BJ (cell line): ENCODE measurements at regions not wholly inside any gene's neighbourhood (a gene's known extent, or its start where the extent isn't known, plus 50 kb on each side); places are given as distances from the start of the nearest gene placed in this dataset.

Source experiments
- CTCF ChIA-PET: fragments of 350-600 bp; formaldehyde crosslinking; extraction: SDS; loops from one replicate; lab custom pipeline; 2021; ENCODE audit warnings: antibody characterized with exemption, inconsistent platforms; lab: Yijun Ruan, JAX
- POLR2A ChIA-PET: fragments of 300-600 bp; sonication (Branson Sonifier 250); formaldehyde crosslinking; extraction: SDS; loops from one replicate; lab custom pipeline; 2021; ENCODE audit warnings: antibody characterized with exemption; lab: Charles Lee
- DNase-seq: peaks from one replicate; pipeline ENCODE4 v3.0.0-alpha.2; 2011; ENCODE audit warnings: low read depth
- H3K27me3 ChIP-seq: 2 replicates; pipeline ENCODE4 v1.6.0; 2011; ENCODE audit warnings: low read length; ENCODE audit not compliant: control insufficient read depth, insufficient read depth
- H3K36me3 ChIP-seq: 2 replicates; pipeline ENCODE4 v1.5.1; 2011; ENCODE audit warnings: low read length; ENCODE audit not compliant: control insufficient read depth, insufficient read depth
- H3K4me3 ChIP-seq: 2 replicates; pipeline ENCODE4 v1.5.1; 2011; ENCODE audit warnings: low read depth, mild to moderate bottlenecking, control low read depth, low read length
- CTCF ChIP-seq: IDR thresholded peaks from 2 replicates; pipeline ENCODE4 v1.5.1; 2011; ENCODE audit warnings: low read depth, mild to moderate bottlenecking, control low read depth, inconsistent platforms, low read length, moderate library complexity; ENCODE audit not compliant: insufficient read depth

- TF ChIP-seq CTCF, result no peak
- no peak for DNase-seq
- H3K27me3 ChIP-seq, result peaks cover 2% of the 10 kb centered on the region
- ChIA-PET POLR2A (no interaction called here), CTCF (interaction anchor here (1.1 kb wide), 1 partner anchor 9 kb away, joined by 4 read pairs; no protein-coding TSS in a partner anchor)
- H3K4me3 ChIP-seq, result no peak overlapping the region
- H3K36me3 ChIP-seq, result no peaks in the 10 kb centered on the region
These were observed 51.9 kb upstream of the NEK6 start for GRCh38 chr9:124205686-124206352.

GRCh38 chr9:124206391-124206790, 51.4 kb upstream of the NEK6 start:
- CTCF ChIA-PET, result interaction anchor here (1.1 kb wide), 1 partner anchor 9 kb away, joined by 4 read pairs; no protein-coding TSS in a partner anchor

More at GRCh38 chr9:124206391-124206790, 51.4 kb upstream of the NEK6 start:
- TF ChIP-seq CTCF, result no peak
- POLR2A ChIA-PET, result no interaction called here
- no peak for DNase-seq
- peaks cover 2% of the 10 kb centered on the region for H3K27me3 ChIP-seq
- H3K36me3 ChIP-seq, result no peaks in the 10 kb centered on the region
- H3K4me3 ChIP-seq, result no peak overlapping the region
